Astrocyte of the hippocampus (primary cell): ENCODE measurements at regions not wholly inside any gene's neighbourhood (a gene's known extent, or its start where the extent isn't known, plus 50 kb on each side); places are given as distances from the start of the nearest gene placed in this dataset.

Experiments used
- DNase-seq: peaks from one replicate; pipeline ENCODE4 v3.0.0; 2011; ENCODE audit warnings: low read depth, low spot score

DNA sequence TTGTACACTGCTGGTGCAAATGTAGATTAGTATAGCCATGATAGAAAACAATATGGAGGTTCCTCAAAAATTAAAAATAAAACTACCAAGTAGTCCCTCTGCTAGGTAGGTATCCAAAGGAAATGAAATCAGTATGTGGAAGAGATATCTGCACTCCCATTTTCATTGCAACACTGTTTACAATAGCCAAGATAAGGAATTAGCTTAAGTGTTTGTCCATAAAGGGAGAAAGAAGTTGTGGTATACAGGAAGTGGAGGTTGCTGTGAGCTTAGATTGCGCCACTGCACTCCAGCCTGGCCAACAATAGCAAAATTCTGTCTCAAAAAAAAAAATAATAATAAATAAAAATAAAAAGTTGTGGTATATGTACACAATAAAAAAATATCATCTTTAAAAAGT is 325.0 kb upstream of the EMCN start:
- no peak for DNase-seq

DNA sequence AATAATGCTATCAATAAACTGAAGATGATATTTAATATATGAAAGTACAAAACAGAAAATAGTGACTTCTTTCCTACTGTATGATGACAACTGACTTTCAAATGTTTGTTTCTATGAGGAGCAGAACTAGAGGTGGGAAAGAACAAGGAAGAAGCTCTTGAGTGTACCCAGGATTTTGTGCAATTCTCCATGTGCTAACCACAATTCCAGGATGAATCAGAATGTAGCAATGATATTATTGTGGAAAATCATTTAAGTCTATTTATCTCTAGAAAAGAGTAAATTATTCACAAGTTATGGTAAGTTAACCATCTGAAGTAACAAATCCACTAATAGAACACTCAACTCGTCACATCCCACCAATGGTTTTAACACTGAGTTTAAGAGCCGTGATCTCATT is 324.1 kb upstream of the EMCN start:
- DNase-seq: peak; percentile 14

DNA sequence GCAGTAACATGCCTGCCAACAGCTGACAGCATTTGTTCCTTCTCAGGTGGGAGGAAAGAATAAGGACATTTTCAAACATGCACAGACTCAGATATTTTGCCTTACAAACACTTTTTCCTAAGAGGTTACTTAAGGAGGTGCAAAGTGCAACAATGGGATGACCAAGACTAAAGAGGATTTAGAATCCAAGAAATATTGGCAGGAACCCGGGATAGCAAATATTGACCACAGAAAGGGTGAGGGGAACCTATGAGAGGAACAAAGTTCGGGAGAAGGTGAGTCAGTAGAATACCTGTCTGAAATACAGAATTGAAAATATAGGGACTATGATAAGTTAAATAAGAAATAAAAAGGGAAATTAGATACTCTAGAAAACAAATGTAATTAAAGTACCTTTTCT is 321.9 kb upstream of the EMCN start:
- DNase-seq: no peak

DNA sequence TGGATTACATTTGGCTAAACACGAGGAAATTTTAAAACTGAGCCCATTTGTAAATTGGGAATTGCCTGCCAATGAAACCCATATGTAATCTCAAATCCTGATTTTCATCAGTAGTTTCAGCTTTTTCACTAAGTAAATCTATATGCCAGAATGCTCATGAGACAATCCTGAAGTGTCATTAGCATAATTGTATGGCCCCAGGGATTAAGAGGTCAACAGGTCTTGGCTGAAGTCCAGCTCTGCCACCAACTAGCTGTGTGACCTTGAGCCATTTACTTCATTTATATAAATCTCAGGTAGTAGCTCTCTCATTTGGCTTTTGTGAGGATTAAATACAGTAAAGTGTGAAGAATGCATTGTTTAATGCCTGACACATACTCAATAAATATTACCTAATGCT is 320.5 kb upstream of the EMCN start:
- no peak for DNase-seq

DNA sequence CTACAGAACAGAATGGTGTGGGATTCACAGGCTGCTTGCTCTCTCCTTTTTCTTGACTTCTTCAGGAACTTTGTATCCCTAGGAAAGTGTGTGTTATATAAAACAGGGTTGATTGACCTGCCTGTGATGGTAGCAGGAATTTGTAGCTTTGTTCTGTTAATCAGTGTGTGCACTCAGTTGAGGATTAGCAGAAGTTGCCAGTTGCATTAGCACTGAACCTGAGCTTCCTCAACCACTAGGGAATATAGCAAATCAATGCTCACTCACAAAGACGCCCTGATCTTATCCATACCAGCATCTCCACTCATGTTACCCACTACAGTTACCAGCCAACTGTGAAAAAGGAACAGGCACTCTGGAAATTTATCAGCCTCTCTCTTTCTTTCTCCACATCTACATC is 319.1 kb upstream of the EMCN start:
- DNase-seq: no peak

DNA sequence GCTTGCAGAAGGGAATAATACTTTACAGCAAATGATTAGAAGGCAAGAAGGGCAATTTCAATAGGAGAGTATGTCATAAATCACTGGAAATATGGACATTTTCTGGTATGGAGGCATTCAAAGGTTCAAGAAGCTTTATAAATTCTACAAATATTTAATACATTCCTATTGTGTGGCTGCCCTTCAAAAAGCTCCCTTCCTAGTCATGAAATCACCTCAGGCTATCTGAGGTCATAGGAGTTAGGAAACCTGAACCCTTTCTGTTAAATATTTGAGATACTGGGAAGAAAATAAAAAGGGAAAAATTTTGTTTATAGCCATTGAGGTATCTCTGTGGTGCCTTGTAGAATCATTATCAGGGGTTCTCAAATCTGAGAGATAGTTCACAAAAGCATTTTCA is 316.8 kb upstream of the EMCN start:
- DNase-seq: no peak

DNA sequence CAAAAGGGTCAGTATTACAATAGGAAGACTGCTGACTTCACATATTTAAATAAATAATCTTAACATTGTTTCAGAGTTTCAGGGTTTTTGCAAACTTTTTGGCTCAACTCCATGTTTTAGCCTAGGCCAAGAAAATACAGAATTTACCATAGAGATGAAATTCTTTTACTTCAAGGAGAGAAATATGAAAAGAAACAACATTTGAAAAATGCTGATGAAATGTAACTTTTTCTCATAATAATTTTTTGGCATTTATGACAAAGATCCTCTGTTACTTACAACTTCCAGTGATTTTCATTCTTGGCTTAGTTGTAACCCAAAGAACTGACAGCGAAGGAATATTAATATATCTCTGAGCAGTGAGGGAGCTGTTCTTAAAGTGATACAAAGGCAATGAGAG is 316.1 kb upstream of the EMCN start:
- DNase-seq: no peak

DNA sequence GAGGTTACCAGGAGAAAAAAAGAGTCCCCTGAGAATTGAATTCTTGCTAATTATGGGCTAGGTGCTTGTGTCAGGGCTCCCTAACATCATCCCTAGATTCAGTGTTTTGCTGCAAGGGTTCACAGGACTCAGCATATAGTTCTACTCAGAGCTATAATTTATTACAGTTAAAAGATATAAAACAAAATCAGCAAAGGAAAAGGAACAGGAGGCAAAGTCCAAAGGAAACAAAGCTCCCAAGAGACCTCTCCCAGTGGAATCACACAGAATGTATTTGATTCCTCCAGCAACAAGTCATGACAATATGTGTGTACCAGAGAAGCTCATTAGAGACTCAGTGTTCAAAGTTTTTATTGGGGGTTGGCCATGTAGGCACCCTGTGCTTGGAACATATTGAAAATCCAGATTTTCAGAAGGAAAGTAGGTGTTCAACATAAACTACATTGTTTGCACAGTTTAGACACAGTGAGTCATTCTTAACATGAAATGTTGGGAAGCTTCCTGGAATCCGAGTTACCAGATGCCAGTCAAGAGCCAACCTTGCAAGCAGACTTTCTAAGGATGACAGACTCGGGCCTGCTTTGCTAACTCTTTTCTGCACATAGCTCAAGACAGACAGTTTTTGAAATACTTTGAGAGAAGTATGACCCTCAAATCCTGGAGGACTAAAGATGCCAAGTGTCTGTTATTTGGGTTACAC is 311.3 kb upstream of the EMCN start:
- DNase-seq: peak; percentile 28

DNA sequence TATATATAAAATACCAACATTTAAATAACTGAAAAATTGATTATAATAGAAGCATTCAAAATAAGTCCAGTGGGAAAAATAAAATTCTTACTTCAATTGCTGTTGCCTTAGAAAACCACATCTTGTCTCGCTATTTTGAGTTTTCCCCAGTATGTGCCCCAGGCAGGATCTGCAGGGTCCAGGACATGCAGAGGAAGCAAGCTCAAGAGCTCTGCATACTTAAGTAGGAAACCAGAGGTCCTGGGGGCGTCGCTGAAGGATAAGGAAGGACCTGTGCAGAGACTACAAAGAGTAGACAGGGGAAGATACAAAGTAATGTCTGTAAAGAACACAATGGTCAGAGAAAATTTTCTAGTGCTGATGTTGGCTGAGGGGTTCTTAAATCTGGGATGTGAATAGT is 310.5 kb upstream of the EMCN start:
- no peak for DNase-seq

DNA sequence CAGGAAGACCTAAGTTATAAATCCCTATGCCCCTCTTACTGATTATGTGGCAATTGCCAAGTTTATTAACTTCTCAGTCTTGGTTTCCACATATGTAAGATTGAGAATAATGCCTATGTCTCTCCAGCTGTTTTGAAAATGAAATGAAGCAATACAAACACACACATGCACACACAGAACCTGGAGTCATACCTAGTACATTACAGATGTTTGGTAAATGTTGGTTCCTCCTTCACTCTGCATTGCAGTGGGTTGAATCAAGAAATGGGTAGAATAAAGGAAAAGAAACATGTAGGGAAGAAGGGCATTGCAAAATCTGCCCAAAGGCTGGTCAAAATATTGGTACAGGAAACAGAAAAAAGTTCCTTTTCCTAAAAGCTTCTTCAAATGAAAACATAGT is 309.9 kb upstream of the EMCN start:
- DNase-seq: no peak

DNA sequence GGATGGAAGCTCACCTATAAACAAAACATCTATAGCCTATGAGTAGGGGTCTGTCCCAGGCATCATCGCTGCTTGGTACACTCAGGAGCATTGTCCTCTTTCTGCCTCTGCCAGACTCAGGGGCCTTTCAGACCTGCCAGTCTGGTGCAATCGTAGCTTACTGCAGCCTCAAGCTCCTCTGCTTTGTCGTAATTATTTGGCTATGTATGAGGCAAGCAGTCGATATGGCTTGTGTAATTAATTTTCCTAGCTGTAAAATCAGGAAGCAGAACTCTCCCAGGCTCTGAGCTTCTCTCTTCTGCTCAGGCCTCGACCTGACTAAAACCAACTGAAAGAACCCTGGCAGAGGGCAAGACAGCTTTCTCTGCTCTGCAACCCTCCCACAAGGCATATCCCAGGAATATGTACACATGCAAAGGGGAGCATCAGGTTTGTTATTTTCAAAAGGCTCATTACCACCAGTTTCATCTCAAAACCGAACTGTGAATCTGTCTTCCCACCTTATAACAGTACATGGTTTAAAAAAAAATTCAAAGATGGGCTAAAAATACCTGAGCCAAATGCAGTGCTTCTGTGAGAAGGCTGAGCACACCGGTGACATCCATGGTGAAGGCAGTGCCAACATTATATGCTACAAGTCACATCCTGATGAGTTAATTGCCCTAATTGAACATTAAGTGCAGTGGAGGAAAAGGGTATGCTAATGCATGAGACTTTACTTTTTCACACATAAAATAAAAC is 309.2 kb upstream of the EMCN start:
- no peak for DNase-seq

DNA sequence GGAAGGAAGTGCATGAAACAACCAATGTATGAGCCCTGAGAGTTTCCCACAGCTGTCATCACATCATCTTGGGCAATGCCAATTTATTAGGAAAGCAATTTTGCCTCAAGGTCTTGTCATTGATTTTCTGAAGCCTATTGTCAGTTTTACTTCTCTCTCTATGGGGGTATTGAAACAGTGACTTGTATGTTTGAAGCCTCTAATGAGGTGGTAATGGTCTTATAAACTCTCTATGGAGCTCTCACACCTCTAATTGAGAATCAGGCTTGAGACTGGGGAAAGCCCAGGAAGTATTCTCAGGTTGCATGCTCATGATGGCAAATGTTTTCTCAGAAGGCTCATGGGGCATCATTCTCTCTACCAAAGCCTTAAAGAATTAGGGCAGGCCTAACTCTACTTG is 308.2 kb upstream of the EMCN start:
- DNase-seq: no peak

DNA sequence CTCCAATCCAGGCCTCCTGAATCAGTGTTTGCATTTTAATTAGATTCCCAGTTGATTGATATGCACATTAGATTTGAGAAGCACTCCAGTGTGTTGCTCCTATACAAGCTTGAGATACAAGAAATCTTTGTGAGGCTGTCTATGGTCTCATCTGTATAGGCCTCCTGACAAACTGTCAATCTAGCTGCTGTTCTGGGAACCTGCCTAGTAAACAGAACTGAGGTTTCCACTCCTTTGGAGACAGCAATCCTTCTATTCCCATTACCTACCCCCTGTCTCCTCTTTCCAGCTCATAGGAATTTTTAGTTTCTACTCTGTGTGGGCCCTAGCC is 306.1 kb upstream of the EMCN start:
- no peak for DNase-seq

DNA sequence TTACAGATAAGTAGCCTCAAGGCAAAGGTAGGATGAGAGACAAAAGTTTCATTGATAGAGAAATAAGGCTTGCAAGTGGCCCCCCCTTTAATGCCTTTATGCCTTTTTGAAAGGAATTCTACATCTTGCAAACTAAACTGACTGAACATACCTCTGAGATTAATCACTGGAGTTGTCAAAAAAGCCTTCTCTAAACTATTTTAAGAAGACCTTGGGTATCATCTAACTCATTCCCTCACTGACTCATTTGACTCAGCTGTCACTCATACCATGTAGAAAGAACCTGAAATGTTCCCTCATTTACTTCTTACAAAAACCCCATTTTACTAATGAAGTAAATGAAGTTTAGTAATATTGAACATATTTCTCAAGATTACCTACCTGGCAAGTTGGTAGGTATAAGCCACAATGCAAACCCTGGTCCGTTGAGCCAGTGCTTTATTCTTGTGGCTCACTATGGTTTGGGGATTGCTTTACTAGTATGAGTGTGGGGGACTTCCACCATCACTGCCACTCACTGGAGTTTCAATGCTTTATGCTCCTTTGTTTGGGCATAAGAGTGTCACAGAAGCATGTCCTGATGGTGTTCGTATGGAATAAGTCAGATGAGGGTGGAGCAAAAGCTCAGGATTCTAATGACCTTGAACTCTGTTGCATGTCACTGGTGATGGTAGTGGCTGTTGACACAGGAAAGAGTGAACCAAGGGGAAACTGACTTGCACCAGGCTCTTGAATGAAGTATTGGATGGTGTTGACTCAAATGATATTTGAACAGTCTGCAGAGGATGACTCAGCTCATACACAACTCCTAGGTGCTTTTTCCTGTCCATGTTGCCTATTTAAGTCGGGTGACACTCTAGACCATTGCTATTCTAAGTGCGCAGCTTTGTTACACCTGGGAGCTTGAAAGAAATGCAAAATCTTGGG is 305.5 kb upstream of the EMCN start:
- DNase-seq: peak; percentile 47

DNA sequence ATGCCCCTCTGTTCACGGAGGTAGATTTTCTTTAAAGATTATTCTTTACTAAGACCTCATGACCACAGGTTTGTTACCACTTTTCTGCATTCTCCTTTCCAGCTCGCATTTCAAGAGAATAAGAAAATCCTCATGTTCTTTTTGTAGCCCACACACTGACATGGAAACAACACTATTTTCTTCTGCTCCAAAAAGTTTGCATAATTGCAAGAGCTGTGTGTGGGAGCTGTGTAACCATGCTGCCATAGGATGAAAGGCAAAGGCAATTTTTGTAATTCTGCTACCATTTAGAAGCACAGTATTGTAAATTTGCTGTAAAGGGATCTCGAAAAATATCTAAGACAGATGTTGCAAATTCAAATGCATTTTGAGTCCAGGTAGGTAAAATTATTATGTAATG is 302.4 kb upstream of the EMCN start:
- no peak for DNase-seq

DNA sequence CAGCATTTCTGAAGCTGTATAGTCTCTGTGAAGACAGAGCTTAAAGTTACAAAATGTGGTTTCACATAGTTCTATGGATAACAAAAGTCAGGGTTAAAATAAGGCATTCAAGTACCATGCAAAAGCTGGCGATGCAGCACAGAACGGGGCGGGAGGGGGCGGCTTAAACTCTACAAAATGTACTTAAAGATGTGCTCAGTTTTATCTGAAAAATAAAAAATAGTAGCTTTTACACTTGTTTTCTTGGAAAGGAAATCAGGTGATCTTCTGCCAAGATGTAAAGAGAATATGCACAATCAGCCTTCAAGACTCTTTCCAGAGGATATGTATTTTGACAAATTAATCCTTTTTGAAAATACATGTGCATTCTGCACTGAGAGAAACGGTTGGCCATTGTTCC is 301.7 kb upstream of the EMCN start:
- no peak for DNase-seq

DNA sequence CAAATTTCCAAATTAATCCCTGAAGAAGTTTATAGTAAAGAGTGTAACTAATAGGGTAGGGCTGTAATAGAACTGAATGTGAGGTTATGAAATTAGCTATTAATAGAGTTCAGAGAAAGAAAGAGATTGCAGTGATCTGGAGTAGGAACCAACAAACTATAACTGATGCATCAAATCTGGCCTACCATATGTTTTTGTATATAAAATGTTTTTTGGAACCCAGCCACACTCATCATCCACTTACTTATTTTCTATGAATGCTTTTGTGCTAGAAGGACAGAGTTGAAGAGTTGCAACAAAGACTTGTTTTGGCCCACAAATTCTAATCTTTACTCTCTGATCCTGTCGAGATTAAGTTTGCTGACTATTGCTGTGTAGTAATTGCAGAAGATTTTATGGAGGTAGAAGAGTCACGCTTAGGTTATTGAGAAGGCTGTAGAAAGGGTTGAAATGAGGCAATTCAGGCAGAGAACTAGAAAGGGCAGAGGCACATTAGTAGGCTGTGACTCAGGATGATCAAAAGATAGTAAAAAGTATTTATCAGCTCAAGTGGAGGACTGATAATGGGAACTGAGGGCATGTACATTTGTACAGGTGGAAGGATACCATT is 298.7 kb upstream of the EMCN start:
- DNase-seq: no peak

DNA sequence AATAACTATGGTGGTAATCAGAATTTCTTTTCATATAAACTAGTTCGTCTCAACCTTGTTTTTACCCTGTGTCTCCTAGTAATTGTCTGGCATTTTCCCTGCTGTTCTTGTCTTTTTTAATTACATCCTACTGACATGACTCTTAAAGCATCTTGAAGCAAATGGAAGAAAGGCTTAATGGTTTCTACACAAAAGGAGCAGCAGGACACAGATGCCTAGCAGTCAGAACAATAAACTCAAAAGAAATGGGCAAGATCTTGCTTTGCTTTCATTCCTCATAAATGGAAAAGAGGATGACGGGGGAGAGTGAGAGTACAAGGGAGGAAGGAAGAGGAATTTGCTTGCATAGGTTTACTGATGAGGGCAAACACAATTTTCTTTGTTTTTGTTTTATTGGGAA is 293.2 kb upstream of the EMCN start:
- DNase-seq: no peak

DNA sequence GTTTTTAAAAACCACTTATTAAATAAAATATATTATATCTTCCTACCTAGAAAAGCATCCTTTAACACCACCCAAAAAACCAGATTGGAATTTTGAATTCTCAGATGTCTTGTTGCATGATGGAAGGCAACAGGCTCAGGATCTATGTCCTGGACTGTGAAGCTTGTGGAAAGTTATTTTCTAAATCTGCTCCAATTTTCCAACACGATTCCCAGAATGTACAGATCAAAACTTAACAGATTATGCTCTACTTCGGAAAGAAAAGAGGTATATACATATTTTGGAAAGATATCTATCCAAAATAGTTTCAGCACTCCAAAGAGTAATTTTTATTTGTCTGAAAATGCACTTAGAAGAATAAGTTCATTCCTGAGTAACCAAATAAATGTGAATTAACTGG is 291.7 kb upstream of the EMCN start:
- DNase-seq: no peak

DNA sequence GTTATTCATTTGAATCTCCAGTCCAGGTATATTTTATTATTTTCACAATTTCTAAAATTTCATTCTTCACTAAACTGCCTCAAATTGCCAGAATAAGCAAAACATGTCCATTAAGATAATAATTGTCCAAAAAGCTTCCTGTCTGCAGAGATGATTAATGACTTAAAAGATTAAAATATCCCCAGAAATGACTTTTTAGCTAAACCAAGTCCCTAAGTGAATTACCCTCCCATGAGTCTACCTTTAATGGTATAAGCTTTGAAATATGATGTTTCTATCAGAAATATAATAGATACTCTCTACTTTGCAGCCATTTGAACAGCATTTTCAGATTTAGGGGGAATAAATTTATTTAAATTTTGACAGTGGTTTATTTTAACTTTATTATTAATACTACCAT is 289.2 kb upstream of the EMCN start:
- DNase-seq: no peak

DNA sequence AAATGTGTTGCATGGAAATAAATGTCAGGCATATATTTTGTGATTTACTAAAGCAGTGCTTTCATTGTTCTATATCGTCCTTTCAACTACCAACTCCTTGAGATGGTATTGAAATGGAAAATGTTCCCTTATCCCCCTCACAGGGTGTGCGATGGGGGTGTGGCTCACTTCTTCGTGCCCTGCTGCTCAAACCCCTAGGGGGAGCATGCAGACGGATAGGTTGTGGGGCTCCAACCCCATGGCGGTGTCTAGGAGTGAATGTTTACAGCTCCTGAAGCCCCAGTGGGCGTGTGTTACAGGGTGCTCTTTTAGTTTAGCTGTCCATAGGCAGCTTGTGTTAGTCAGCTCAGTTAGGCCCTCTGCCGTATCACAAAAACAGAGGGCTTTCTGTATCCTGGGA is 287.7 kb upstream of the EMCN start:
- DNase-seq: no peak
